NCI-H146 (cell line): ENCODE measurements at regions not wholly inside any gene's neighbourhood (a gene's known extent, or its start where the extent isn't known, plus 50 kb on each side); places are given as distances from the start of the nearest gene placed in this dataset.
"Not testable (repeated sequence)": the region's sequence is repeated elsewhere in the genome, so short reads cannot be mapped to it uniquely, and the experiment has no call there.

Experiments used
- DNase-seq: peaks from one replicate; lab custom pipeline; 2025; lab: John Stamatoyannopoulos, UW

GRCh38 chr13:66152596-66152995 is 1077.5 kb downstream of the PCDH9 start:
- no peak for DNase-seq

- not testable (repeated sequence) for DNase-seq
Observed at GRCh38 chr13:66144357-66144756, 1085.8 kb downstream of the PCDH9 start.

GRCh38 chr13:66139701-66140100 is 1090.4 kb downstream of the PCDH9 start:
- DNase-seq = no peak

GRCh38 chr13:66139250-66139649 is 1090.9 kb downstream of the PCDH9 start:
- DNase-seq = no peak

- no peak for DNase-seq
Observed at GRCh38 chr13:66138172-66138811, 1091.8 kb downstream of the PCDH9 start.

- DNase-seq = no peak
Observed at GRCh38 chr13:66137384-66137783, 1092.8 kb downstream of the PCDH9 start.

GRCh38 chr13:66128692-66129269 is 1101.4 kb downstream of the PCDH9 start:
- DNase-seq = no peak

- DNase-seq = no peak
Observed at GRCh38 chr13:66128201-66128600, 1101.9 kb downstream of the PCDH9 start.

- no peak for DNase-seq
Observed at GRCh38 chr13:66117563-66117962, 1112.6 kb downstream of the PCDH9 start.

GRCh38 chr13:66113882-66114526 is 1116.1 kb downstream of the PCDH9 start:
- no peak for DNase-seq

GRCh38 chr13:66111628-66112027 is 1118.5 kb downstream of the PCDH9 start:
- DNase-seq = no peak

- no peak for DNase-seq
Observed at GRCh38 chr13:66106246-66106645, 1123.9 kb downstream of the PCDH9 start.

- DNase-seq = no peak
Observed at GRCh38 chr13:66102864-66103263, 1127.3 kb downstream of the PCDH9 start.

GRCh38 chr13:66099825-66100224 is 1130.3 kb downstream of the PCDH9 start:
- DNase-seq = no peak

GRCh38 chr13:66098931-66099628 is 1131.1 kb downstream of the PCDH9 start:
- DNase-seq = no peak

- no peak for DNase-seq
Observed at GRCh38 chr13:66089711-66090110, 1140.4 kb downstream of the PCDH9 start.

GRCh38 chr13:66087269-66087710 is 1142.8 kb downstream of the PCDH9 start:
- no peak for DNase-seq

GRCh38 chr13:66077132-66077689 is 1152.9 kb downstream of the PCDH9 start:
- DNase-seq = no peak

- no peak for DNase-seq
Observed at GRCh38 chr13:66076417-66076816, 1153.7 kb downstream of the PCDH9 start.

- DNase-seq = no peak
Observed at GRCh38 chr13:66074018-66074615, 1156.0 kb downstream of the PCDH9 start.

- not testable (repeated sequence) for DNase-seq
Observed at GRCh38 chr13:66072097-66072496, 1158.0 kb downstream of the PCDH9 start.

GRCh38 chr13:66071608-66072007 is 1158.5 kb downstream of the PCDH9 start:
- no peak for DNase-seq
